ENCODE measurements at regions not wholly inside any gene's neighbourhood (a gene's known extent, or its start where the extent isn't known, plus 50 kb on each side); places are given as distances from the start of the nearest gene placed in this dataset.

DNA sequence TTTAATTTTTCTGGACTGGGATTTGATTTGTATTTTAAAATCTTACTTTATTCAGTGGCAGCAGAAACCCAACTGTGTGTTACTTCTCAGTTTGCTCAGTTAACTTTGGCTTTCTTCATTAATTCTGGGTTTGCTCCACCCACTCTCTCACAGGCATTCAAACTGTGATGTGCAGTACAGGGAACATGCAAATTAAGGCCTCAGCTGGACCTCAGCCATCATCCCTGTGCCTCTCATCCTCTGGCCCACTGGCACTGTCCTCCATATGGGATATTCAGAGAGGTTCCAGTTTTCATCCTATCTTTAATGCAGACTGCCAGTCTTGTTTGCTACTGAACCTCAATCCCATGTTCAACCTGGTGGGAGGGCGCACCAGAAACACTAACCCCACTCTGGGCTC lies 743.4 kb upstream of the IGFBP3 start:
- intact Hi-C loops (cut with micrococcal nuclease): no loop called here
- no TSS peak for BruUV-seq (replicated peaks)
- ChIA-PET POLR2A (no interaction called here), CTCF (no interaction called here)
- Mint-ChIP-seq H3K9me3 (ENCODE audit: unreplicated experiment) (no peaks in the 10 kb centered on the region), H3K27ac (ENCODE audit: low read depth, unreplicated experiment) (no peak overlapping the region), H3K4me3 (ENCODE audit: unreplicated experiment) (no peak overlapping the region), H3K27me3 (ENCODE audit: insufficient read depth, unreplicated experiment) (no peaks in the 10 kb centered on the region), H3K4me1 (ENCODE audit: insufficient read depth, unreplicated experiment) (no peaks in the 10 kb centered on the region), H3K36me3 (ENCODE audit: insufficient read depth, unreplicated experiment) (no peaks in the 10 kb centered on the region)
- TF ChIP-seq, protein P1, sequence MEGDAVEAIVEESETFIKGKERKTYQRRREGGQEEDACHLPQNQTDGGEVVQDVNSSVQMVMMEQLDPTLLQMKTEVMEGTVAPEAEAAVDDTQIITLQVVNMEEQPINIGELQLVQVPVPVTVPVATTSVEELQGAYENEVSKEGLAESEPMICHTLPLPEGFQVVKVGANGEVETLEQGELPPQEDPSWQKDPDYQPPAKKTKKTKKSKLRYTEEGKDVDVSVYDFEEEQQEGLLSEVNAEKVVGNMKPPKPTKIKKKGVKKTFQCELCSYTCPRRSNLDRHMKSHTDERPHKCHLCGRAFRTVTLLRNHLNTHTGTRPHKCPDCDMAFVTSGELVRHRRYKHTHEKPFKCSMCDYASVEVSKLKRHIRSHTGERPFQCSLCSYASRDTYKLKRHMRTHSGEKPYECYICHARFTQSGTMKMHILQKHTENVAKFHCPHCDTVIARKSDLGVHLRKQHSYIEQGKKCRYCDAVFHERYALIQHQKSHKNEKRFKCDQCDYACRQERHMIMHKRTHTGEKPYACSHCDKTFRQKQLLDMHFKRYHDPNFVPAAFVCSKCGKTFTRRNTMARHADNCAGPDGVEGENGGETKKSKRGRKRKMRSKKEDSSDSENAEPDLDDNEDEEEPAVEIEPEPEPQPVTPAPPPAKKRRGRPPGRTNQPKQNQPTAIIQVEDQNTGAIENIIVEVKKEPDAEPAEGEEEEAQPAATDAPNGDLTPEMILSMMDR (IDR thresholded peaks at IDR 0.05; ENCODE audit: unreplicated experiment): no peak
- no peak for DNase-seq (ENCODE audit: unreplicated experiment)

DNA sequence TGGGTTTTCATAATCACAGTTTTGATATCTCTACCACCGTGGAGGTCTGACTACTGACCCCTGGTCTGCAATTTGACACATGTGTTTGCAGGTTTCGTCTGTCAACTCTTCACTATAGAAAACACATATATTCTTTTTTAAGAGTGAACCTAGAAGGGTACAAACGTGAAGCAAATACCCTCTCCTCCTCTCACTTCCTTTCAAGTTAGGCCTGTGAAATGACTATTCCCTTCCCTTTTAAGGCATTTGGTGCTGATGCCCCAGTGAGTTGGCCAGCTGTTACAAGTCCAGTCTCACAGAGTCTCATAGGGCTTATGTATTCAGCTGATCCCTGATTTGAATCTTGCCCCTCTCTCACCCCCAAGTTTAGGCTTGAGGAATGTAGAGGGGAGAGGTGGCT lies 742.0 kb upstream of the IGFBP3 start:
- Mint-ChIP-seq H3K36me3 (ENCODE audit: insufficient read depth, unreplicated experiment) (no peaks in the 10 kb centered on the region), H3K4me1 (ENCODE audit: insufficient read depth, unreplicated experiment) (no peaks in the 10 kb centered on the region), H3K27me3 (ENCODE audit: insufficient read depth, unreplicated experiment) (no peaks in the 10 kb centered on the region), H3K27ac (ENCODE audit: low read depth, unreplicated experiment) (no peak overlapping the region), H3K4me3 (ENCODE audit: unreplicated experiment) (no peak overlapping the region), H3K9me3 (ENCODE audit: unreplicated experiment) (no peaks in the 10 kb centered on the region)
- POLR2A ChIA-PET: interaction anchor here (1.1 kb wide), 1 partner anchor 11 kb away, joined by 3 read pairs; no protein-coding TSS in a partner anchor
- TF ChIP-seq, protein P1 (IDR thresholded peaks at IDR 0.05; ENCODE audit: unreplicated experiment): no peak
- DNase-seq (ENCODE audit: unreplicated experiment): no peak
- intact Hi-C loops (cut with micrococcal nuclease): no loop called here
- CTCF ChIA-PET: no interaction called here
- no TSS peak for BruUV-seq (replicated peaks)

DNA sequence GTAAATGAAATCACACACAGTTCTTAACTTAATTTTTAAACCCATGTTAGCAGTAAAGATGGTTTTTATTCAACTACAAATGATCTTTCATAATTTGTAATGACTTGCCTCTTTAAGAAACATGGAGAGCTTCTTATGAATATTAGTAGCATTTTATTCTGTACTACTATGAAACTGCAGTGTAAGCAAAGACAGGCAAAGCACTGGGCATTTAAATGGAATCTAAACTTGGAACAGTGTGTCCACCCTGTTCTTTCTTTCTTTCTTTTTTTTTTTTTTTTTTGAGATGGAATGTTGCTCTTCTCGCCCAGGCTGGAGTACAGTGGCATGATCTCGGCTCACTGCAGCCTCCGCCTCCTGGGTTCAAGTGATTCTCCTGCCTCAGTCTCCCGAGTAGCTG lies 740.4 kb upstream of the IGFBP3 start:
- intact Hi-C loops (cut with micrococcal nuclease): no loop called here
- CTCF ChIA-PET: interaction anchor here (0.7 kb wide), 2 partner anchors 93 to 708 kb away, joined by 3 read pairs; no protein-coding TSS in a partner anchor
- Mint-ChIP-seq H3K4me3 (ENCODE audit: unreplicated experiment) (no peak overlapping the region), H3K9me3 (ENCODE audit: unreplicated experiment) (no peaks in the 10 kb centered on the region), H3K27me3 (ENCODE audit: insufficient read depth, unreplicated experiment) (no peaks in the 10 kb centered on the region), H3K4me1 (ENCODE audit: insufficient read depth, unreplicated experiment) (no peaks in the 10 kb centered on the region), H3K36me3 (ENCODE audit: insufficient read depth, unreplicated experiment) (no peaks in the 10 kb centered on the region), H3K27ac (ENCODE audit: low read depth, unreplicated experiment) (no peak overlapping the region)
- TF ChIP-seq, protein P1 (IDR thresholded peaks at IDR 0.05; ENCODE audit: unreplicated experiment): no peak
- POLR2A ChIA-PET: interaction anchor here (0.7 to 1.0 kb wide), 2 partner anchors 9 to 271 kb away, joined by 4 read pairs; no protein-coding TSS in a partner anchor
- BruUV-seq (replicated peaks): no TSS peak
- no peak for DNase-seq (ENCODE audit: unreplicated experiment)

DNA sequence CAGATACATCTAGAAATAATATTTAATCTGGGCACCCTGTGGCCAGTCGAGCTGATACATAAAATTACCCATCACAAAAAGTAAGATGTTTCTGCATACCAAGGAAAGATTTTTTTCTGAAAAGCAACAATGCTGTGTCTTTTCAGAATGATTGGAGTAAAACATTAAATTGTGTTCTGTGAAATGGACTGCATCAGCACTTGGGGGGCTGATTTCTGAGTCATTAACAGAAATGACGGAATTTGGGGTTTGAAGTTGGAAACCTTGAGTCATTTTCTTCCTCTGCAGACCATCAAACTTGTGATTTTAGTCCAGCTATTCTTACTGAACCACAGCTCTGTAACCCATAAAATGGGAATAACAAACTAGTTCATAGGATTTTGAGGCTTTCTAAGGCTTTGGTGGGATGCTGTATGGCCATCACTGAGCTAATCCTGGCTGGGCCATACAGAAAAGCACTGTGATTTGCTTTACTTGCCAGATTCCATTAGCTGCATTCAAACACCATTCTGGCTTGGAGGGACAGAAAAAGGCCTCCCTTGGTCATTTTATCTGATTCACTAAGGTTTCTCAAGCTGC lies 739.4 kb upstream of the IGFBP3 start:
- Mint-ChIP-seq H3K4me3 (ENCODE audit: unreplicated experiment) (no peak overlapping the region), H3K4me1 (ENCODE audit: insufficient read depth, unreplicated experiment) (no peaks in the 10 kb centered on the region), H3K27me3 (ENCODE audit: insufficient read depth, unreplicated experiment) (no peaks in the 10 kb centered on the region), H3K27ac (ENCODE audit: low read depth, unreplicated experiment) (no peak overlapping the region), H3K9me3 (ENCODE audit: unreplicated experiment) (no peaks in the 10 kb centered on the region), H3K36me3 (ENCODE audit: insufficient read depth, unreplicated experiment) (no peaks in the 10 kb centered on the region)
- DNase-seq (ENCODE audit: unreplicated experiment): no peak
- ChIA-PET POLR2A (interaction anchor here (0.7 to 1.0 kb wide), 2 partner anchors 8 to 272 kb away, joined by 4 read pairs; no protein-coding TSS in a partner anchor), CTCF (interaction anchor here (0.7 kb wide), 1 partner anchor 707 kb away, joined by 3 read pairs; no protein-coding TSS in a partner anchor)
- intact Hi-C loops (cut with micrococcal nuclease): no loop called here
- no TSS peak for BruUV-seq (replicated peaks)
- TF ChIP-seq, protein P1 (IDR thresholded peaks at IDR 0.05; ENCODE audit: unreplicated experiment): no peak
